K562 (cell line): ENCODE measurements at regions not wholly inside any gene's neighbourhood (a gene's known extent, or its start where the extent isn't known, plus 50 kb on each side); places are given as distances from the start of the nearest gene placed in this dataset.
A peak's percentile ranks its signal among the peaks of the same experiment; 100 is the strongest.

Experiments used
- AFF4 ChIP-seq: sonication (generic); formaldehyde crosslinking; IDR thresholded peaks from 2 replicates; pipeline ENCODE4 v1.8.0; 2023; ENCODE audit warnings: mild to moderate bottlenecking, missing genetic modification reagents
- BRF2 ChIP-seq: IDR thresholded peaks from 3 replicates; pipeline ENCODE4 v1.6.1; 2011; ENCODE audit warnings: borderline replicate concordance, mild to moderate bottlenecking; ENCODE audit not compliant: insufficient read length, insufficient read depth
- CBFA2T2 ChIP-seq: fragments of 450-650 bp; conservative IDR thresholded peaks from 2 replicates; pipeline ENCODE4 v1.6.1; 2017; ENCODE audit warnings: mild to moderate bottlenecking
- CCAR2 ChIP-seq: fragments of 200-400 bp; formaldehyde crosslinking; IDR thresholded peaks from 2 replicates; pipeline ENCODE4 v1.6.1; 2017; ENCODE audit warnings: mild to moderate bottlenecking, low read depth, low read length
- CREM ChIP-seq: IDR thresholded peaks from 2 replicates; pipeline ENCODE4 v1.6.1; 2014; ENCODE audit warnings: antibody characterized with exemption, low read depth
- CXXC5 ChIP-seq: fragments of 250-450 bp; sonication (Bioruptor Pico); IDR thresholded peaks from 2 replicates; pipeline ENCODE4 v1.8.0; 2022; ENCODE audit warnings: inconsistent platforms, mild to moderate bottlenecking, moderate library complexity
- FOXA1 ChIP-seq: fragments of 450-650 bp; IDR thresholded peaks from 2 replicates; pipeline ENCODE4 v1.6.1; 2016; ENCODE audit warnings: mild to moderate bottlenecking, borderline replicate concordance
- JUND ChIP-seq, 2 experiments: IDR thresholded peaks; 2 replicates in 1 of 2; 3 replicates in 1 of 2; pipeline ENCODE4 v1.6.1; 2011; ENCODE audit warnings: borderline replicate concordance in 2 of 2, low read depth in 2 of 2, low read length in 2 of 2, improper control_type of control experiment in 1 of 2, missing biosample characterization in 1 of 2, missing genetic modification characterization in 1 of 2, missing genetic modification reagents in 1 of 2
- KLF1 ChIP-seq: fragments of 450-650 bp; IDR thresholded peaks from 2 replicates; pipeline ENCODE4 v1.6.1; 2016; ENCODE audit warnings: missing genetic modification characterization, missing compliant biosample characterization
- KLF13 ChIP-seq: fragments of 450-650 bp; IDR thresholded peaks from 2 replicates; pipeline ENCODE4 v1.6.1; 2016; ENCODE audit warnings: missing genetic modification characterization, low read depth, mild to moderate bottlenecking, missing compliant biosample characterization, moderate library complexity, borderline replicate concordance
- L3MBTL2 ChIP-seq: fragments of 450-650 bp; IDR thresholded peaks from 2 replicates; pipeline ENCODE4 v1.6.1; 2016; ENCODE audit warnings: mild to moderate bottlenecking, moderate library complexity
- NCOA6 ChIP-seq: fragments of 450-650 bp; IDR thresholded peaks from 2 replicates; pipeline ENCODE4 v1.6.1; 2017; ENCODE audit warnings: mild to moderate bottlenecking
- NR4A1 ChIP-seq, 2 experiments: fragments of 250-450 bp in 1 of 2; fragments of 450-650 bp in 1 of 2; sonication (Bioruptor Pico) in 1 of 2; IDR thresholded peaks; 2 replicates each; pipeline versions ENCODE4 v1.4.0 to v1.6.1; 2016 to 2020; ENCODE audit warnings: mild to moderate bottlenecking in 2 of 2, missing compliant biosample characterization in 1 of 2, missing genetic modification characterization in 1 of 2, moderate library complexity in 1 of 2
- NRF1 ChIP-seq, 2 experiments: fragments of 450-650 bp; IDR thresholded peaks in 1 of 2; conservative IDR thresholded peaks in 1 of 2; 2 replicates each; pipeline ENCODE4 v1.6.1; 2014; ENCODE audit warnings: mild to moderate bottlenecking in 2 of 2
- POU5F1 ChIP-seq: fragments of 150-350 bp; IDR thresholded peaks from 2 replicates; pipeline ENCODE4 v1.6.1; 2014; ENCODE audit warnings: borderline replicate concordance, low read length, low read depth, mild to moderate bottlenecking; ENCODE audit not compliant: partially characterized antibody
- PREB ChIP-seq: sonication (generic); formaldehyde crosslinking; IDR thresholded peaks from 2 replicates; pipeline ENCODE4 v1.8.1; 2023; ENCODE audit warnings: mild to moderate bottlenecking, missing genetic modification reagents
- SMAD4 ChIP-seq: fragments of 250-450 bp; sonication (Bioruptor Pico); conservative IDR thresholded peaks from 2 replicates; pipeline ENCODE4 v1.8.0; 2021; ENCODE audit warnings: inconsistent platforms, mild to moderate bottlenecking, moderate library complexity
- ZNF124 ChIP-seq: sonication (generic); formaldehyde crosslinking; IDR thresholded peaks from 2 replicates; pipeline ENCODE4 v1.8.1; 2022; ENCODE audit warnings: missing genetic modification reagents
- ZNF57 ChIP-seq: fragments of 450-650 bp; formaldehyde crosslinking; IDR thresholded peaks from 2 replicates; pipeline ENCODE4 v1.4.0; 2020; ENCODE audit warnings: mild to moderate bottlenecking, moderate library complexity
- ZNF644 ChIP-seq: fragments of 200-800 bp; sonication (Bioruptor generic); IDR thresholded peaks from 2 replicates; pipeline ENCODE4 v1.6.1; 2016; ENCODE audit warnings: low read depth, missing genetic modification characterization, missing compliant biosample characterization
- ZNF830 ChIP-seq: fragments of 250-450 bp; sonication (Bioruptor Pico); IDR thresholded peaks from 2 replicates; pipeline ENCODE4 v1.5.0; 2021; ENCODE audit warnings: mild to moderate bottlenecking

DNA sequence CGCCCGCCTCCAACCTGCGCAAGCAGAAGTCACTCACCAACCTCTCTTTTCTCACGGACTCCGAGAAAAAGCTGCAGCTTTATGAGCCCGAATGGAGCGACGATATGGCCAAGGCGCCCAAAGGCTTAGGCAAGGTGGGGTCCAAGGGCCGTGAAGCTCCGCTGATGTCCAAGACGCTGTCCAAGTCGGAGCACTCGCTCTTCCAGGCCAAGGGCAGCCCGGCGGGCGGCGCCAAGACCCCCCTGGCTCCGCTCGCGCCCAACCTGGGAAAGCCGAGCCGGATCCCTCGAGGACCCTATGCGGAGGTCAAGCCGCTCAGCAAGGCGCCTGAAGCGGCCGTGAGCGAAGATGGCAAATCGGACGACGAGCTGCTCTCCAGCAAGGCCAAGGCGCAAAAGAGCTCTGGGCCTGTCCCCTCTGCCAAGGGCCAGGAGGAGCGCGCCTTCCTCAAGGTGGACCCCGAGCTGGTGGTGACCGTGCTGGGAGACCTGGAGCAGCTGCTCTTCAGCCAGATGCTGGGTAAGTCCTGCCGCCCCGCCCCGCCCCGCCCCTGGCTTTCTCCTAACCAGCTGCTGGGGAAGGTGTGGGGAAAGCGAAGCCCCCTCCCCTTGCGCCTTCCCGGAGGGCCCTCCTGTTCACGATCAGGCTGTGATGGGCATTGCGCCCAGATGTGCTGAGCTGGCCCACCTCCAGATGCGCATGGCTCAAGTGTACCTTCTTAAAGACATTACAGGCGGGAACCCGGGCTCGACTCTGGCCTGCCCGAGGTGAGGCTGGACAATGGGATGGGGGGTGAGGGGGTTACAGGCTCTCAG, 110.2 kb downstream of the NAV1 start (continued):
- TF ChIP-seq PREB (CRISPR knock-in tag) (0 out of 2 replicates have a peak, but pooled peaks have one; percentile 59), KLF1 (no peak), BRF2 (no peak), ZNF124 (CRISPR knock-in tag) (no peak), POU5F1 (no peak), ZNF57 (no peak), NR4A1 (CRISPR knock-in tag; IDR thresholded peaks at IDR 0.05) (no peak), NR4A1 (tag; IDR thresholded peaks at IDR 0.05) (no peak), CXXC5 (CRISPR knock-in tag) (no peak), ZNF644 (tag) (no peak), AFF4 (CRISPR knock-in tag) (no peak), CCAR2 (no peak), L3MBTL2 (peak; percentile 32; the same call in 1 of the 2 replicates), ZNF830 (CRISPR knock-in tag) (no peak), NRF1 (conservative IDR thresholded peaks at IDR 0.05 in 1 of 2, IDR thresholded peaks at IDR 0.05 in 1 of 2) (peak; percentile 22 to 59; a peak in 3 of 4 replicates), NCOA6 (no peak), CREM (no peak), FOXA1 (no peak), JUND (IDR thresholded peaks at IDR 0.05; ENCODE audit: borderline replicate concordance, low read depth, low read length) (no peak), JUND (tag; IDR thresholded peaks at IDR 0.05; ENCODE audit: borderline replicate concordance, low read depth, low read length) (no peak), KLF13 (no peak), SMAD4 (no peak; the same call in 1 of the 2 replicates), CBFA2T2 (no peak)
